Mucosa of rectum (tissue), 2 donors: ENCODE measurements at regions not wholly inside any gene's neighbourhood (a gene's known extent, or its start where the extent isn't known, plus 50 kb on each side); places are given as distances from the start of the nearest gene placed in this dataset.

Source experiments
- H3K27ac ChIP-seq, 2 donors: one replicate each; pipeline ENCODE4 v1.7.0; 2013; ENCODE audit warnings: inconsistent platforms in 2 of 2, low read depth in 2 of 2, low read length in 2 of 2
- H3K27me3 ChIP-seq, 2 donors: one replicate each; pipeline ENCODE4 v1.7.0; 2013; ENCODE audit warnings: low read length in 2 of 2; ENCODE audit not compliant: control insufficient read depth in 2 of 2, insufficient read depth in 2 of 2
- H3K36me3 ChIP-seq, 2 donors: one replicate each; pipeline ENCODE4 v1.7.0; 2013; ENCODE audit warnings: low read length in 2 of 2; ENCODE audit not compliant: control insufficient read depth in 2 of 2, insufficient read depth in 2 of 2
- H3K4me1 ChIP-seq, 2 donors: one replicate each; pipeline ENCODE4 v1.7.0; 2013; ENCODE audit warnings: low read length in 2 of 2, mild to moderate bottlenecking in 1 of 2; ENCODE audit not compliant: control insufficient read depth in 2 of 2, insufficient read depth in 2 of 2
- H3K4me3 ChIP-seq, 2 donors: one replicate each; pipeline ENCODE4 v1.7.0; 2013; ENCODE audit warnings: low read length in 2 of 2
- H3K9ac ChIP-seq, 2 donors: one replicate each; pipeline ENCODE4 v1.7.0; 2013; ENCODE audit warnings: low read length in 2 of 2, low read depth in 1 of 2, mild to moderate bottlenecking in 1 of 2
- H3K9me3 ChIP-seq, 2 donors: one replicate each; pipeline ENCODE4 v1.7.0; 2013; ENCODE audit warnings: low read length in 2 of 2; ENCODE audit not compliant: control insufficient read depth in 2 of 2
- donor health status: healthy.
- donor health status: Normal muscosa, but diverticular disease.

GRCh38 chr11:27194976-27195375 is 154.4 kb downstream of the BBOX1 start:
- no peaks in the 10 kb centered on the region for H3K27me3 ChIP-seq
- no peak overlapping the region for H3K27ac ChIP-seq
- H3K36me3 ChIP-seq = no peaks in the 10 kb centered on the region
- no peak overlapping the region for H3K9ac ChIP-seq
- no peaks in the 10 kb centered on the region for H3K9me3 ChIP-seq
- H3K4me1 ChIP-seq = peaks cover under 1 to 3% of the 10 kb centered on the region in 2 donors
- no peak overlapping the region for H3K4me3 ChIP-seq

GRCh38 chr11:27193434-27194225 is 153.0 kb downstream of the BBOX1 start:
- Histone ChIP-seq H3K27ac (no peak overlapping the region), H3K36me3 (no peaks in the 10 kb centered on the region), H3K9ac (no peak overlapping the region), H3K4me3 (no peak overlapping the region), H3K4me1 (peaks cover 0 to 2% of the 10 kb centered on the region in 2 donors), H3K27me3 (no peaks in the 10 kb centered on the region), H3K9me3 (no peaks in the 10 kb centered on the region)

- Histone ChIP-seq H3K36me3 (no peaks in the 10 kb centered on the region), H3K4me3 (no peak overlapping the region), H3K9me3 (no peaks in the 10 kb centered on the region), H3K27ac (no peak overlapping the region), H3K27me3 (no peaks in the 10 kb centered on the region), H3K9ac (no peak overlapping the region), H3K4me1 (peaks cover 7 to 12% of the 10 kb centered on the region in 2 donors)
Observed at GRCh38 chr11:27192184-27192583, 151.6 kb downstream of the BBOX1 start.

- Histone ChIP-seq H3K36me3 (no peaks in the 10 kb centered on the region), H3K4me1 (peaks cover 12 to 18% of the 10 kb centered on the region in 2 donors), H3K27ac (no peak overlapping the region), H3K4me3 (no peak overlapping the region), H3K9me3 (no peaks in the 10 kb centered on the region), H3K9ac (no peak overlapping the region), H3K27me3 (no peaks in the 10 kb centered on the region)
Observed at GRCh38 chr11:27191639-27192038, 151.0 kb downstream of the BBOX1 start.

- H3K27me3 ChIP-seq = no peaks in the 10 kb centered on the region
- H3K4me1 ChIP-seq = peaks cover 13 to 28% of the 10 kb centered on the region in 2 donors
- peak overlapping the region; percentile 33 to 88 for H3K27ac ChIP-seq
- no peak overlapping the region for H3K9ac ChIP-seq
- no peaks in the 10 kb centered on the region for H3K9me3 ChIP-seq
- no peaks in the 10 kb centered on the region for H3K36me3 ChIP-seq
- H3K4me3 ChIP-seq = peak overlapping the region in 1 of 2 donors; percentile 1
Observed at GRCh38 chr11:27188696-27189095, 148.1 kb downstream of the BBOX1 start.

GRCh38 chr11:27187848-27188621 is 147.4 kb downstream of the BBOX1 start:
- Histone ChIP-seq H3K27ac (peak overlapping the region; percentile 83 to 88), H3K9ac (peak overlapping the region in 1 of 2 donors; percentile 59), H3K36me3 (no peaks in the 10 kb centered on the region), H3K27me3 (no peaks in the 10 kb centered on the region), H3K4me3 (peak overlapping the region; percentile 1 to 27), H3K9me3 (no peaks in the 10 kb centered on the region), H3K4me1 (peaks cover 13 to 28% of the 10 kb centered on the region in 2 donors)

GRCh38 chr11:27187075-27187847 is 146.6 kb downstream of the BBOX1 start:
- H3K9ac ChIP-seq = peak overlapping the region; percentile 18 to 59
- no peaks in the 10 kb centered on the region for H3K9me3 ChIP-seq
- peaks cover 13 to 28% of the 10 kb centered on the region in 2 donors for H3K4me1 ChIP-seq
- H3K27ac ChIP-seq = peak overlapping the region; percentile 83 to 88
- no peaks in the 10 kb centered on the region for H3K36me3 ChIP-seq
- peak overlapping the region; percentile 29 to 47 for H3K4me3 ChIP-seq
- H3K27me3 ChIP-seq = no peaks in the 10 kb centered on the region

- no peak overlapping the region for H3K4me3 ChIP-seq
- peaks cover 13 to 28% of the 10 kb centered on the region in 2 donors for H3K4me1 ChIP-seq
- no peaks in the 10 kb centered on the region for H3K36me3 ChIP-seq
- peak overlapping the region; percentile 83 to 88 for H3K27ac ChIP-seq
- no peaks in the 10 kb centered on the region for H3K9me3 ChIP-seq
- no peaks in the 10 kb centered on the region for H3K27me3 ChIP-seq
- no peak overlapping the region for H3K9ac ChIP-seq
Observed at GRCh38 chr11:27186580-27186979, 146.0 kb downstream of the BBOX1 start.

- no peak overlapping the region for H3K4me3 ChIP-seq
- H3K9ac ChIP-seq = no peak overlapping the region
- no peaks in the 10 kb centered on the region for H3K27me3 ChIP-seq
- H3K27ac ChIP-seq = no peak overlapping the region
- H3K4me1 ChIP-seq = peaks cover 13 to 28% of the 10 kb centered on the region in 2 donors
- H3K36me3 ChIP-seq = no peaks in the 10 kb centered on the region
- no peaks in the 10 kb centered on the region for H3K9me3 ChIP-seq
Observed at GRCh38 chr11:27184458-27185312, 144.1 kb downstream of the BBOX1 start.
